Aorta (tissue), 5 donors: ENCODE measurements at regions not wholly inside any gene's neighbourhood (a gene's known extent, or its start where the extent isn't known, plus 50 kb on each side); places are given as distances from the start of the nearest gene placed in this dataset.

Experiments
- ATAC-seq: fragments of 200-7000 bp; cut with Tn5 transposase; one replicate; pipeline ENCODE4 v1.9.1; 2022; ENCODE audit warnings: moderate library complexity; ENCODE audit not compliant: low FRiP score
- DNase-seq, 2 donors: peaks; one replicate each; pipeline ENCODE4 v3.0.0-alpha.2; 2020
- H3K27ac ChIP-seq, 2 donors: one replicate each; pipeline ENCODE4 v1.5.1; 2013; ENCODE audit warnings: low read length in 2 of 2, mild to moderate bottlenecking in 2 of 2, moderate library complexity in 2 of 2, control low read depth in 1 of 2, inconsistent platforms in 1 of 2, low read depth in 1 of 2
- H3K27me3 ChIP-seq, 2 donors: one replicate each; pipeline ENCODE4 v1.6.1; 2013; ENCODE audit warnings: control low read depth in 1 of 2, low read length in 1 of 2, mild to moderate bottlenecking in 1 of 2, moderate library complexity in 1 of 2; ENCODE audit not compliant: insufficient read depth in 2 of 2, control insufficient read depth in 1 of 2
- H3K36me3 ChIP-seq, 2 donors: one replicate each; pipeline ENCODE4 v1.6.1; 2013; ENCODE audit warnings: control low read depth in 1 of 2, low read length in 1 of 2, mild to moderate bottlenecking in 1 of 2; ENCODE audit not compliant: insufficient read depth in 2 of 2, control insufficient read depth in 1 of 2
- H3K4me1 ChIP-seq, 2 donors: one replicate each; pipeline ENCODE4 v1.6.1; 2013; ENCODE audit warnings: low read length in 2 of 2, control low read depth in 1 of 2, mild to moderate bottlenecking in 1 of 2, moderate library complexity in 1 of 2; ENCODE audit not compliant: insufficient read depth in 2 of 2, control insufficient read depth in 1 of 2
- H3K4me3 ChIP-seq, 2 donors: one replicate each; pipeline ENCODE4 v1.5.1; 2013; ENCODE audit warnings: low read length in 2 of 2, control low read depth in 1 of 2, mild to moderate bottlenecking in 1 of 2
- H3K9me3 ChIP-seq: one replicate; pipeline ENCODE4 v1.6.1; 2013; ENCODE audit warnings: mild to moderate bottlenecking, low read length; ENCODE audit not compliant: control insufficient read depth
- WGBS, 2 donors: extraction: QIAGEN DNeasy Blood & Tissue Kit; methylation state at CpG; one replicate each; pipeline ENCODE4 v1.1.7; 2013; 5-methylcytosine and 5-hydroxymethylcytosine counted together
- intact Hi-C, 2 donors: fragments of 100-400 bp; cut with DNase I; formaldehyde crosslinking; loops; one replicate each; pipeline versions ENCODE4 v1.14.2 to v1.15.0; 2022
- donor health status: healthy with polysubstance abuse.
- donor health status: Bipolar disorder and iron deficiency.
- donor health status: DM: no; HTN: no; CAD: no.
- donor health status: DM: no; HTN: no; CAD: no.
- donor health status: DM: yes; HTN: yes; CAD: no.

- no peak for DNase-seq
- ATAC-seq = no peak
- Histone ChIP-seq H3K27me3 (no peaks in the 10 kb centered on the region), H3K36me3 (no peaks in the 10 kb centered on the region), H3K9me3 (no peaks in the 10 kb centered on the region), H3K4me1 (no peaks in the 10 kb centered on the region), H3K4me3 (no peak overlapping the region), H3K27ac (no peak overlapping the region)
- intact Hi-C loops = no loop called here
- 92 to 97% methylated on average over 7 of the region's 7 CpGs for WGBS, 2 donors
These were observed 77.9 kb upstream of the DYNLRB2 start for GRCh38 chr16:80462917-80463316.

GRCh38 chr16:80460988-80461387, 79.8 kb upstream of the DYNLRB2 start:
- H3K4me1 ChIP-seq = no peaks in the 10 kb centered on the region
- no peak overlapping the region for H3K4me3 ChIP-seq
- H3K36me3 ChIP-seq = no peaks in the 10 kb centered on the region
- WGBS, 2 donors = 89 to 92% methylated on average over 1 of the region's 1 CpG
- intact Hi-C loops = no loop called here
- ATAC-seq = no peak
- H3K9me3 ChIP-seq = no peaks in the 10 kb centered on the region
- no peak for DNase-seq
- H3K27ac ChIP-seq = no peak overlapping the region
- H3K27me3 ChIP-seq = no peaks in the 10 kb centered on the region

GRCh38 chr16:80459966-80460365, 80.8 kb upstream of the DYNLRB2 start:
- Histone ChIP-seq H3K4me1 (no peaks in the 10 kb centered on the region), H3K27ac (no peak overlapping the region), H3K4me3 (no peak overlapping the region), H3K9me3 (no peaks in the 10 kb centered on the region), H3K36me3 (no peaks in the 10 kb centered on the region), H3K27me3 (no peaks in the 10 kb centered on the region)
- no peak for DNase-seq
- ATAC-seq = peak; percentile 57
- intact Hi-C loops = no loop called here
- 73 to 76% methylated on average over 5 of the region's 5 CpGs for WGBS, 2 donors

GRCh38 chr16:80459331-80459777, 81.4 kb upstream of the DYNLRB2 start:
- Histone ChIP-seq H3K27ac (no peak overlapping the region), H3K27me3 (no peaks in the 10 kb centered on the region), H3K4me3 (no peak overlapping the region), H3K9me3 (no peaks in the 10 kb centered on the region), H3K4me1 (no peaks in the 10 kb centered on the region), H3K36me3 (no peaks in the 10 kb centered on the region)
- WGBS, 2 donors = 88 to 90% methylated on average over 3 of the region's 3 CpGs
- ATAC-seq (peak; percentile 57), DNase-seq (no peak)
- intact Hi-C loops = no loop called here

GRCh38 chr16:80457871-80458270, 82.9 kb upstream of the DYNLRB2 start:
- Histone ChIP-seq H3K27ac (no peak overlapping the region), H3K4me1 (no peaks in the 10 kb centered on the region), H3K27me3 (no peaks in the 10 kb centered on the region), H3K36me3 (no peaks in the 10 kb centered on the region), H3K9me3 (no peaks in the 10 kb centered on the region), H3K4me3 (no peak overlapping the region)
- ATAC-seq = no peak
- WGBS, 2 donors = 64 to 74% methylated on average over 1 of the region's 1 CpG
- no peak for DNase-seq
- intact Hi-C loops = no loop called here

- DNase-seq (no peak), ATAC-seq (no peak)
- no peaks in the 10 kb centered on the region for H3K4me1 ChIP-seq
- H3K4me3 ChIP-seq = no peak overlapping the region
- no peaks in the 10 kb centered on the region for H3K36me3 ChIP-seq
- H3K27ac ChIP-seq = no peak overlapping the region
- intact Hi-C loops = no loop called here
- H3K9me3 ChIP-seq = peaks cover 2% of the 10 kb centered on the region
- WGBS, 2 donors = 84 to 89% methylated on average over 2 of the region's 2 CpGs
- H3K27me3 ChIP-seq = no peaks in the 10 kb centered on the region
These were observed 86.0 kb upstream of the DYNLRB2 start for GRCh38 chr16:80454802-80455201.

GRCh38 chr16:80449392-80449791, 91.4 kb upstream of the DYNLRB2 start:
- H3K4me1 ChIP-seq = no peaks in the 10 kb centered on the region
- no peaks in the 10 kb centered on the region for H3K36me3 ChIP-seq
- no peak overlapping the region for H3K27ac ChIP-seq
- WGBS, 2 donors = 77 to 83% methylated on average over 8 of the region's 8 CpGs
- peaks cover 2% of the 10 kb centered on the region for H3K9me3 ChIP-seq
- H3K4me3 ChIP-seq = no peak overlapping the region
- no peaks in the 10 kb centered on the region for H3K27me3 ChIP-seq
- intact Hi-C loops = no loop called here
- DNase-seq = no peak
- no peak for ATAC-seq

- no peak for DNase-seq
These were observed 93.6 kb upstream of the DYNLRB2 start for GRCh38 chr16:80447241-80447640.

GRCh38 chr16:80442779-80443178, 98.0 kb upstream of the DYNLRB2 start:
- H3K27ac ChIP-seq = no peak overlapping the region
- ATAC-seq = no peak
- WGBS, 2 donors = 54 to 56% methylated on average over 5 of the region's 5 CpGs

More at GRCh38 chr16:80447241-80447640, 93.6 kb upstream of the DYNLRB2 start:
- Histone ChIP-seq H3K4me1 (no peaks in the 10 kb centered on the region), H3K27me3 (no peaks in the 10 kb centered on the region), H3K4me3 (no peak overlapping the region), H3K9me3 (peaks cover 2% of the 10 kb centered on the region), H3K36me3 (no peaks in the 10 kb centered on the region), H3K27ac (no peak overlapping the region)
- WGBS, 2 donors = 88% methylated on average over 5 of the region's 5 CpGs
- intact Hi-C loops = no loop called here
- ATAC-seq = no peak

More at GRCh38 chr16:80442779-80443178, 98.0 kb upstream of the DYNLRB2 start:
- Histone ChIP-seq H3K4me1 (no peaks in the 10 kb centered on the region), H3K27me3 (no peaks in the 10 kb centered on the region), H3K36me3 (no peaks in the 10 kb centered on the region), H3K9me3 (no peaks in the 10 kb centered on the region), H3K4me3 (no peak overlapping the region)
- DNase-seq = no peak
- intact Hi-C loops = no loop called here
